ENCODE measurements at regions not wholly inside any gene's neighbourhood (a gene's known extent, or its start where the extent isn't known, plus 50 kb on each side); places are given as distances from the start of the nearest gene placed in this dataset.
"Not testable (repeated sequence)": the region's sequence is repeated elsewhere in the genome, so short reads cannot be mapped to it uniquely, and the experiment has no call there.

GRCh38 chr4:120314969-120315368, 248.3 kb upstream of the MAD2L1 start:
- intact Hi-C loops (cut with micrococcal nuclease) = no loop called here

GRCh38 chr4:120304801-120305200, 238.2 kb upstream of the MAD2L1 start:
- intact Hi-C loops (cut with micrococcal nuclease) = no loop called here

GRCh38 chr4:120299631-120300030, 233.0 kb upstream of the MAD2L1 start:
- intact Hi-C loops (cut with micrococcal nuclease) = no loop called here

GRCh38 chr4:120293341-120293740, 226.7 kb upstream of the MAD2L1 start:
- intact Hi-C loops (cut with micrococcal nuclease) = no loop called here

GRCh38 chr4:120291541-120291940, 224.9 kb upstream of the MAD2L1 start:
- intact Hi-C loops (cut with micrococcal nuclease) = no loop called here

GRCh38 chr4:120290553-120290952, 223.9 kb upstream of the MAD2L1 start:
- intact Hi-C loops (cut with micrococcal nuclease) = no loop called here

GRCh38 chr4:120286813-120287212, 220.2 kb upstream of the MAD2L1 start:
- intact Hi-C loops (cut with micrococcal nuclease) = no loop called here

- intact Hi-C loops (cut with micrococcal nuclease) = no loop called here
These were observed 214.9 kb upstream of the MAD2L1 start for GRCh38 chr4:120281581-120281980.

GRCh38 chr4:120277391-120277790, 210.7 kb upstream of the MAD2L1 start:
- intact Hi-C loops (cut with micrococcal nuclease) = no loop called here

GRCh38 chr4:120266602-120267001, 200.0 kb upstream of the MAD2L1 start:
- intact Hi-C loops (cut with micrococcal nuclease) = no loop called here

- intact Hi-C loops (cut with micrococcal nuclease) = no loop called here
These were observed 197.0 kb upstream of the MAD2L1 start for GRCh38 chr4:120263618-120264017.

GRCh38 chr4:120261117-120261516, 194.5 kb upstream of the MAD2L1 start:
- intact Hi-C loops (cut with micrococcal nuclease) = no loop called here

GRCh38 chr4:120256112-120256775, 189.6 kb upstream of the MAD2L1 start:
- intact Hi-C loops (cut with micrococcal nuclease) = not testable (repeated sequence)

GRCh38 chr4:120238277-120238973, 171.8 kb upstream of the MAD2L1 start:
- intact Hi-C loops (cut with micrococcal nuclease) = no loop called here

- intact Hi-C loops (cut with micrococcal nuclease) = no loop called here
These were observed 170.2 kb upstream of the MAD2L1 start for GRCh38 chr4:120236873-120237272.

- intact Hi-C loops (cut with micrococcal nuclease) = no loop called here
These were observed 165.4 kb upstream of the MAD2L1 start for GRCh38 chr4:120232050-120232449.

GRCh38 chr4:120228086-120228485, 161.4 kb upstream of the MAD2L1 start:
- intact Hi-C loops (cut with micrococcal nuclease) = no loop called here

- intact Hi-C loops (cut with micrococcal nuclease) = no loop called here
These were observed 160.9 kb upstream of the MAD2L1 start for GRCh38 chr4:120227554-120227953.

GRCh38 chr4:120225527-120225926, 158.9 kb upstream of the MAD2L1 start:
- intact Hi-C loops (cut with micrococcal nuclease) = no loop called here

- intact Hi-C loops (cut with micrococcal nuclease) = no loop called here
These were observed 152.3 kb upstream of the MAD2L1 start for GRCh38 chr4:120218981-120219380.

- intact Hi-C loops (cut with micrococcal nuclease) = no loop called here
These were observed 148.7 kb upstream of the MAD2L1 start for GRCh38 chr4:120215350-120215749.

GRCh38 chr4:120211408-120212015, 144.9 kb upstream of the MAD2L1 start:
- intact Hi-C loops (cut with micrococcal nuclease) = no loop called here

- intact Hi-C loops (cut with micrococcal nuclease) = no loop called here
These were observed 143.1 kb upstream of the MAD2L1 start for GRCh38 chr4:120209706-120210105.

All from T-helper 2 cell treated with Interferon-gamma antibody and Interleukin-4, amounts not matched to agents 100 ng/mL and 5 ng/mL, for 36 hours (primary cell).